ENCODE measurements at regions not wholly inside any gene's neighbourhood (a gene's known extent, or its start where the extent isn't known, plus 50 kb on each side); places are given as distances from the start of the nearest gene placed in this dataset.
"Not testable (repeated sequence)": the region's sequence is repeated elsewhere in the genome, so short reads cannot be mapped to it uniquely, and the experiment has no call there.

GRCh38 chr7:49487830-49488140 is 285.7 kb upstream of the VWC2 start:
- DNase-seq (ENCODE audit: low spot score in 2 of 2): no peak
- intact Hi-C loops (cut with DNase I; ENCODE audit: low total_unique reads): no loop called here
- no peak for TF ChIP-seq CTCF (IDR thresholded peaks at IDR 0.05)
- TF ChIP-seq POLR2A (IDR thresholded peaks at IDR 0.05): no peak
- H3K4me3 ChIP-seq (ENCODE audit: low read depth, poor library complexity, severe bottlenecking): no peak overlapping the region
- WGBS, 2 donors: 84 to 89% methylated on average over 3 of the region's 3 CpGs

- H3K4me3 ChIP-seq (ENCODE audit: low read depth, poor library complexity, severe bottlenecking): no peak overlapping the region
- WGBS, 2 donors: 72 to 76% methylated on average over 1 of the region's 1 CpG
- DNase-seq (ENCODE audit: low spot score in 2 of 2): no peak
- intact Hi-C loops (cut with DNase I; ENCODE audit: low total_unique reads): no loop called here
- TF ChIP-seq CTCF (IDR thresholded peaks at IDR 0.05) (no peak), POLR2A (IDR thresholded peaks at IDR 0.05) (no peak)
These were observed 284.9 kb upstream of the VWC2 start for GRCh38 chr7:49488573-49488972.

GRCh38 chr7:49497471-49497870 is 276.0 kb upstream of the VWC2 start:
- intact Hi-C loops (cut with DNase I; ENCODE audit: low total_unique reads): no loop called here
- TF ChIP-seq POLR2A (IDR thresholded peaks at IDR 0.05): no peak
- no peak for DNase-seq (ENCODE audit: low spot score in 2 of 2)
- H3K4me3 ChIP-seq (ENCODE audit: low read depth, poor library complexity, severe bottlenecking): no peak overlapping the region
- WGBS, 2 donors: 80 to 84% methylated on average over 6 of the region's 6 CpGs

GRCh38 chr7:49500741-49501140 is 272.7 kb upstream of the VWC2 start:
- WGBS, 2 donors: 84 to 95% methylated on average over 2 of the region's 2 CpGs
- DNase-seq (ENCODE audit: low spot score in 2 of 2): no peak
- intact Hi-C loops (cut with DNase I; ENCODE audit: low total_unique reads): no loop called here
- TF ChIP-seq POLR2A (IDR thresholded peaks at IDR 0.05) (no peak), CTCF (IDR thresholded peaks at IDR 0.05) (no peak)
- no peak overlapping the region for H3K4me3 ChIP-seq (ENCODE audit: low read depth, poor library complexity, severe bottlenecking)

GRCh38 chr7:49507206-49507605 is 266.2 kb upstream of the VWC2 start:
- DNase-seq (ENCODE audit: low spot score in 2 of 2); intact Hi-C loops (cut with DNase I; ENCODE audit: low total_unique reads); H3K4me3 ChIP-seq (ENCODE audit: low read depth, poor library complexity, severe bottlenecking): not testable (repeated sequence)
- WGBS, 2 donors: 26 to 34% methylated on average over 2 of the region's 2 CpGs

- H3K4me3 ChIP-seq (ENCODE audit: low read depth, poor library complexity, severe bottlenecking): no peak overlapping the region
- DNase-seq (ENCODE audit: low spot score in 2 of 2): no peak
- TF ChIP-seq CTCF (IDR thresholded peaks at IDR 0.05) (no peak), POLR2A (IDR thresholded peaks at IDR 0.05) (no peak)
- intact Hi-C loops (cut with DNase I; ENCODE audit: low total_unique reads): no loop called here
- 29 to 38% methylated on average over 4 of the region's 4 CpGs for WGBS, 2 donors
These were observed 259.5 kb upstream of the VWC2 start for GRCh38 chr7:49513911-49514310.

- WGBS, 2 donors: 36 to 43% methylated on average over 1 of the region's 1 CpG
- intact Hi-C loops (cut with DNase I; ENCODE audit: low total_unique reads): no loop called here
- no peak for DNase-seq (ENCODE audit: low spot score in 2 of 2)
- H3K4me3 ChIP-seq (ENCODE audit: low read depth, poor library complexity, severe bottlenecking): no peak overlapping the region
- TF ChIP-seq POLR2A (IDR thresholded peaks at IDR 0.05): no peak
- TF ChIP-seq CTCF (IDR thresholded peaks at IDR 0.05): no peak
These were observed 252.5 kb upstream of the VWC2 start for GRCh38 chr7:49520951-49521350.
